H1 (cell line): ENCODE measurements at regions not wholly inside any gene's neighbourhood (a gene's known extent, or its start where the extent isn't known, plus 50 kb on each side); places are given as distances from the start of the nearest gene placed in this dataset.

Source experiments
- CTCF ChIA-PET: fragments of 300-600 bp; sonication (Branson Sonifier 250); formaldehyde crosslinking; loops from one replicate; lab custom pipeline; 2021; ENCODE audit not compliant: partially characterized antibody; lab: Charles Lee
- POLR2A ChIA-PET: fragments of 300-600 bp; sonication (Branson Sonifier 250); formaldehyde crosslinking; loops from one replicate; lab custom pipeline; 2021; ENCODE audit warnings: inconsistent platforms; ENCODE audit not compliant: partially characterized antibody; lab: Charles Lee
- DNase-seq, 2 experiments: peaks; one replicate each; pipeline versions ENCODE4 v3.0.0 to v3.0.0-alpha.2; 2010 to 2022; ENCODE audit warnings: low spot score in 2 of 2, low read depth in 1 of 2, mixed read lengths in 1 of 2
- FAIRE-seq: peaks from 2 replicates; lab custom pipeline; 2011; peaks lifted over from hg19 to GRCh38; lab: Jason Lieb, UNC
- H2AFZ ChIP-seq: 2 replicates; pipeline ENCODE4 v1.8.1; 2012; ENCODE audit warnings: low read length, inconsistent platforms
- H2AK5ac ChIP-seq: 2 replicates; pipeline ENCODE4 v1.6.1; 2013; ENCODE audit warnings: low read depth, low read length
- H2BK120ac ChIP-seq: replicated peaks from 2 replicates; pipeline ENCODE3; 2013; ENCODE audit warnings: low read depth, low read length, inconsistent platforms
- H2BK12ac ChIP-seq: 2 replicates; pipeline ENCODE4 v1.6.1; 2013; ENCODE audit warnings: low read depth, low read length
- H2BK15ac ChIP-seq: 2 replicates; pipeline ENCODE4 v1.6.1; 2013; ENCODE audit warnings: low read length
- H2BK20ac ChIP-seq: 2 replicates; pipeline ENCODE4 v1.6.1; 2013; ENCODE audit warnings: low read length
- H2BK5ac ChIP-seq: 2 replicates; pipeline ENCODE4 v1.6.1; 2013; ENCODE audit warnings: low read depth, low read length
- H3K14ac ChIP-seq: 2 replicates; pipeline ENCODE4 v1.6.1; 2013; ENCODE audit warnings: inconsistent platforms; ENCODE audit not compliant: insufficient read length
- H3K18ac ChIP-seq: 2 replicates; pipeline ENCODE4 v1.6.1; 2013; ENCODE audit warnings: low read length; ENCODE audit errors: extremely low read depth
- H3K23ac ChIP-seq: 2 replicates; pipeline ENCODE4 v1.6.1; 2013; ENCODE audit warnings: inconsistent platforms; ENCODE audit not compliant: insufficient read length
- H3K23me2 ChIP-seq: 2 replicates; pipeline ENCODE4 v1.6.1; 2013; ENCODE audit warnings: low read depth, low read length
- H3K27ac ChIP-seq: 2 replicates; pipeline ENCODE4 v1.6.1; 2011; ENCODE audit warnings: low read depth, low read length, inconsistent platforms
- H3K27me3 ChIP-seq, 4 experiments: replicated peaks in 1 of 4; 1 replicate in 1 of 4; 2 replicates in 3 of 4; pipeline versions ENCODE4 v1.6.1 to v1.8.1; 2011 to 2013; ENCODE audit warnings: low read length in 3 of 4, mild to moderate bottlenecking in 3 of 4, inconsistent platforms in 2 of 4, mixed read lengths in 2 of 4, moderate library complexity in 1 of 4; ENCODE audit not compliant: control insufficient read depth in 3 of 4, insufficient read depth in 3 of 4; ENCODE audit errors: extremely low read depth in 1 of 4
- H3K36me3 ChIP-seq, 4 experiments: 2 replicates each; pipeline versions ENCODE4 v1.6.1 to v1.8.1; 2011 to 2013; ENCODE audit warnings: mild to moderate bottlenecking in 4 of 4, low read length in 3 of 4, moderate library complexity in 2 of 4, control low read depth in 1 of 4, inconsistent platforms in 1 of 4; ENCODE audit not compliant: insufficient read depth in 4 of 4, control insufficient read depth in 2 of 4
- H3K4ac ChIP-seq: replicated peaks from 2 replicates; pipeline ENCODE3; 2013; ENCODE audit warnings: low read length, low read depth, mixed read lengths, inconsistent platforms; ENCODE audit not compliant: insufficient read length
- H3K4me1 ChIP-seq, 4 experiments: replicated peaks in 1 of 4; 1 replicate in 1 of 4; 2 replicates in 3 of 4; pipeline versions ENCODE4 v1.6.1 to v1.8.1; 2011 to 2013; ENCODE audit warnings: low read length in 3 of 4, inconsistent platforms in 2 of 4, mixed read lengths in 1 of 4; ENCODE audit not compliant: insufficient read depth in 4 of 4, control insufficient read depth in 3 of 4
- H3K4me2 ChIP-seq, 2 experiments: 2 replicates each; pipeline versions ENCODE4 v1.6.1 to v1.8.1; 2011 to 2013; ENCODE audit warnings: low read depth in 2 of 2, low read length in 2 of 2, control low read depth in 1 of 2, inconsistent platforms in 1 of 2, mild to moderate bottlenecking in 1 of 2; ENCODE audit not compliant: insufficient read depth in 1 of 2
- H3K4me3 ChIP-seq, 4 experiments: fragments of 200-600, 300-600 bp in 1 of 4; sonication (generic), shearing (Covaris generic), sonication (Bioruptor Twin) in 1 of 4; 2 replicates each; pipeline versions ENCODE4 v1.5.1 to v1.8.1; 2011 to 2016; ENCODE audit warnings: low read length in 4 of 4, low read depth in 3 of 4, control low read depth in 2 of 4, inconsistent platforms in 2 of 4, mild to moderate bottlenecking in 2 of 4, mixed read lengths in 1 of 4, moderate library complexity in 1 of 4; ENCODE audit not compliant: insufficient read depth in 2 of 4; ENCODE audit errors: extremely low read depth in 1 of 4
- H3K56ac ChIP-seq: replicated peaks from 2 replicates; pipeline ENCODE3; 2013; ENCODE audit warnings: low read depth, mild to moderate bottlenecking, mixed read lengths, low read length, inconsistent platforms; ENCODE audit not compliant: insufficient read length
- H3K79me1 ChIP-seq: 2 replicates; pipeline ENCODE4 v1.6.1; 2013; ENCODE audit warnings: low read depth, low read length, control low read depth
- H3K79me2 ChIP-seq, 2 experiments: 2 replicates each; pipeline versions ENCODE4 v1.6.1 to v1.8.1; 2012 to 2013; ENCODE audit warnings: low read length in 2 of 2, mild to moderate bottlenecking in 2 of 2, inconsistent platforms in 1 of 2; ENCODE audit not compliant: insufficient read depth in 2 of 2, control insufficient read depth in 1 of 2
- H3K9ac ChIP-seq, 4 experiments: replicated peaks in 1 of 4; 1 replicate in 1 of 4; 2 replicates in 3 of 4; pipeline versions ENCODE4 v1.6.1 to v1.8.1; 2011 to 2013; ENCODE audit warnings: low read depth in 3 of 4, low read length in 3 of 4, control low read depth in 2 of 4, mild to moderate bottlenecking in 2 of 4, moderate library complexity in 2 of 4, inconsistent platforms in 1 of 4; ENCODE audit errors: extremely low read depth in 1 of 4
- H3K9me3 ChIP-seq, 2 experiments: 2 replicates each; pipeline versions ENCODE4 v1.6.1 to v1.8.1; 2012 to 2013; ENCODE audit warnings: mild to moderate bottlenecking in 2 of 2, moderate library complexity in 2 of 2, control low read depth in 1 of 2, inconsistent platforms in 1 of 2, low read depth in 1 of 2, low read length in 1 of 2, mixed read lengths in 1 of 2; ENCODE audit not compliant: insufficient read depth in 2 of 2
- H4K20me1 ChIP-seq, 2 experiments: replicated peaks in 1 of 2; 2 replicates each; pipeline versions ENCODE3 to v1.8.1; 2011 to 2013; ENCODE audit warnings: inconsistent platforms in 2 of 2, low read length in 2 of 2, mild to moderate bottlenecking in 1 of 2; ENCODE audit not compliant: insufficient read depth in 2 of 2, control insufficient read depth in 1 of 2
- H4K5ac ChIP-seq: 2 replicates; pipeline ENCODE4 v1.6.1; 2013; ENCODE audit warnings: low read length, low read depth, mixed read lengths, inconsistent platforms; ENCODE audit not compliant: insufficient read length
- H4K8ac ChIP-seq: 2 replicates; pipeline ENCODE4 v1.8.0; 2013; ENCODE audit warnings: mild to moderate bottlenecking, moderate library complexity, low read length, inconsistent platforms; ENCODE audit not compliant: insufficient read depth; ENCODE audit errors: extremely low read depth
- H4K91ac ChIP-seq: replicated peaks from 2 replicates; pipeline ENCODE3; 2013; ENCODE audit warnings: low read length, mixed read lengths, inconsistent platforms; ENCODE audit not compliant: insufficient read length
- CBX8 ChIP-seq: fragments of 300-800, 300-1000 bp; sonication (generic); IDR thresholded peaks from 2 replicates; pipeline ENCODE4 v1.7.1; 2016; ENCODE audit warnings: low read depth, low read length, borderline replicate concordance
- CREB1 ChIP-seq: IDR thresholded peaks from 2 replicates; pipeline ENCODE4 v1.6.1; 2012; ENCODE audit warnings: inconsistent platforms
- EP300 ChIP-seq, 2 experiments: IDR thresholded peaks; 1 replicate in 1 of 2; 2 replicates in 1 of 2; pipeline ENCODE4 v1.6.1; 2011 to 2012; ENCODE audit warnings: low read depth in 2 of 2, low read length in 2 of 2, mild to moderate bottlenecking in 2 of 2, borderline replicate concordance in 1 of 2, inconsistent platforms in 1 of 2, moderate library complexity in 1 of 2
- JUND ChIP-seq: IDR thresholded peaks from 2 replicates; pipeline ENCODE4 v1.6.1; 2011; ENCODE audit warnings: mild to moderate bottlenecking, improper control_type of control experiment, low read length
- MAFK ChIP-seq: IDR thresholded peaks from 2 replicates; pipeline ENCODE4 v1.6.1; 2012; ENCODE audit warnings: low read depth, mild to moderate bottlenecking, improper control_type of control experiment, low read length
- RXRA ChIP-seq: IDR thresholded peaks from 2 replicates; pipeline ENCODE4 v1.6.1; 2011; ENCODE audit warnings: low read depth, mild to moderate bottlenecking, low read length, moderate library complexity; ENCODE audit not compliant: insufficient read depth
- SIN3A ChIP-seq, 2 experiments: IDR thresholded peaks in 1 of 2; conservative IDR thresholded peaks in 1 of 2; 2 replicates each; pipeline ENCODE4 v1.6.1; 2011 to 2012; ENCODE audit warnings: low read length in 2 of 2, improper control_type of control experiment in 1 of 2, low read depth in 1 of 2, mild to moderate bottlenecking in 1 of 2
- SRF ChIP-seq: IDR thresholded peaks from 2 replicates; pipeline ENCODE4 v1.6.1; 2011; ENCODE audit warnings: mild to moderate bottlenecking, low read depth, low read length, moderate library complexity
- YY1 ChIP-seq: IDR thresholded peaks from 2 replicates; pipeline ENCODE4 v1.6.1; 2011; ENCODE audit warnings: low read depth, mild to moderate bottlenecking, low read length
- WGBS, 2 experiments: shearing (Covaris generic) in 1 of 2; methylation state at CpG; one replicate each; pipeline versions ENCODE4 v1.1.6 to v1.1.7; 2013 to 2015; ENCODE audit warnings: low lambda C conversion rate in 2 of 2, mixed read lengths in 2 of 2, inconsistent platforms in 1 of 2, low coverage in 1 of 2, missing lambda C conversion rate in 1 of 2; ENCODE audit not compliant: insufficient replicate concordance in 2 of 2, insufficient coverage in 1 of 2, insufficient read length in 1 of 2; ENCODE audit errors: extremely low coverage in 1 of 2, missing lambda C conversion rate in 1 of 2; 5-methylcytosine and 5-hydroxymethylcytosine counted together

DNA sequence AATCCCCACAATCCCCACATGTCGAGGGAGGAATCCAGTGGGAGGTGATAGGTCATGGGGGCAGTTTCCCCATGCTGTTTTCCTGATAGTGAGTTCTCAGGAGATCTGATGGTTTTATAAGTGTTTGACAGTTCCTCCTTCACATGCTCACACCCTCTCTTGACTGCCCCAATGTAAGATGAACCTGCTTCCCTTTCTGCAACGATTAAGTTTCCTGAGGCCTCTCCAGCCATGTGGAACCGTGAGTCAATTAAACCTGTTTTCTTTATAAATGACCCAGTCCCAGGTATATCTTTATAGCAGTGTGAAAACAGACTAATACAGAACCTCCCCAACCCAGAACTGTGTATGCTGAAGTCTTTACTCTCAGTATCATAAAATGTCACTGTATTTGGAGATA is 289.5 kb upstream of the MMADHC start:
- no peak overlapping the region for H2BK5ac ChIP-seq
- DNase-seq, result no peak
- no peaks in the 10 kb centered on the region for H3K79me1 ChIP-seq
- no peaks in the 10 kb centered on the region for H3K23me2 ChIP-seq
- H3K23ac ChIP-seq, result no peak overlapping the region
- no peaks in the 10 kb centered on the region for H3K36me3 ChIP-seq
- 98% methylated on average over 3 of the region's 3 CpGs; no CpG with 5 or more reads in 1 of the 2 experiments for WGBS, 2 experiments
- H3K4me3 ChIP-seq, result no peak overlapping the region
- no peak overlapping the region for H2BK120ac ChIP-seq
- H3K14ac ChIP-seq, result no peak overlapping the region
- H3K27me3 ChIP-seq, result no peaks in the 10 kb centered on the region
- no peak overlapping the region for H3K9ac ChIP-seq
- H4K5ac ChIP-seq, result no peak overlapping the region
- FAIRE-seq, result no peak
- no peak overlapping the region for H2AK5ac ChIP-seq
- no peak overlapping the region for H2BK12ac ChIP-seq
- no peaks in the 10 kb centered on the region for H3K79me2 ChIP-seq
- no peak for TF ChIP-seq MAFK
- no peak for TF ChIP-seq JUND
- no peak for TF ChIP-seq YY1
- no peak for TF ChIP-seq RXRA
- TF ChIP-seq CREB1, result no peak
- TF ChIP-seq EP300 (IDR thresholded peaks at IDR 0.05; ENCODE audit: borderline replicate concordance in 1 of 2, low read depth in 2 of 2, low read length in 2 of 2), result no peak
- TF ChIP-seq CBX8, result no peak
- no peak for TF ChIP-seq SIN3A (conservative IDR thresholded peaks at IDR 0.05 in 1 of 2, IDR thresholded peaks at IDR 0.05 in 1 of 2; ENCODE audit: low read depth in 1 of 2, low read length in 2 of 2)
- no peak for TF ChIP-seq SRF
- no peak overlapping the region for H2BK20ac ChIP-seq
- no peak overlapping the region for H3K56ac ChIP-seq
- H4K91ac ChIP-seq, result no peak overlapping the region
- H3K4me2 ChIP-seq, result no peak overlapping the region
- no peaks in the 10 kb centered on the region for H4K20me1 ChIP-seq
- no peaks in the 10 kb centered on the region for H3K9me3 ChIP-seq
- no peak overlapping the region for H3K18ac ChIP-seq
- no peak overlapping the region for H2AFZ ChIP-seq
- H2BK15ac ChIP-seq, result no peak overlapping the region
- H4K8ac ChIP-seq, result no peak overlapping the region
- no peaks in the 10 kb centered on the region for H3K4me1 ChIP-seq
- ChIA-PET POLR2A (no interaction called here), CTCF (no interaction called here)
- no peak overlapping the region for H3K27ac ChIP-seq
- H3K4ac ChIP-seq, result no peak overlapping the region
